HFFc6 (cell line): ENCODE measurements at regions not wholly inside any gene's neighbourhood (a gene's known extent, or its start where the extent isn't known, plus 50 kb on each side); places are given as distances from the start of the nearest gene placed in this dataset.
"Not testable (repeated sequence)": the region's sequence is repeated elsewhere in the genome, so short reads cannot be mapped to it uniquely, and the experiment has no call there.

ENCODE experiments used
- DNase-seq: peaks from one replicate; pipeline ENCODE4 v3.0.0-alpha.2; 2018
- H3K27ac Mint-ChIP-seq: 2 replicates; pipeline ENCODE4 v1.8.0; 2020; ENCODE audit warnings: mild to moderate bottlenecking, mixed read lengths
- H3K27me3 Mint-ChIP-seq: 2 replicates; pipeline ENCODE4 v1.8.0; 2021; ENCODE audit warnings: mild to moderate bottlenecking, moderate library complexity, mixed read lengths; ENCODE audit not compliant: insufficient read depth
- H3K36me3 Mint-ChIP-seq: 2 replicates; pipeline ENCODE4 v1.8.0; 2021; ENCODE audit warnings: low read depth, mixed read lengths
- H3K4me1 Mint-ChIP-seq: 2 replicates; pipeline ENCODE4 v1.8.0; 2020; ENCODE audit warnings: low read depth, mixed read lengths
- H3K4me3 Mint-ChIP-seq: 2 replicates; pipeline ENCODE4 v1.8.0; 2020; ENCODE audit warnings: mild to moderate bottlenecking, moderate library complexity, mixed read lengths
- H3K9me3 Mint-ChIP-seq: 2 replicates; pipeline ENCODE4 v1.8.0; 2020; ENCODE audit warnings: mild to moderate bottlenecking, mixed read lengths
- TF ChIP-seq, protein P1 (sequence below): fragments of 200-600 bp; sonication (generic); IDR thresholded peaks from 2 replicates; pipeline ENCODE4 v1.5.0; 2021; ENCODE audit warnings: antibody characterized with exemption, mild to moderate bottlenecking

DNA sequence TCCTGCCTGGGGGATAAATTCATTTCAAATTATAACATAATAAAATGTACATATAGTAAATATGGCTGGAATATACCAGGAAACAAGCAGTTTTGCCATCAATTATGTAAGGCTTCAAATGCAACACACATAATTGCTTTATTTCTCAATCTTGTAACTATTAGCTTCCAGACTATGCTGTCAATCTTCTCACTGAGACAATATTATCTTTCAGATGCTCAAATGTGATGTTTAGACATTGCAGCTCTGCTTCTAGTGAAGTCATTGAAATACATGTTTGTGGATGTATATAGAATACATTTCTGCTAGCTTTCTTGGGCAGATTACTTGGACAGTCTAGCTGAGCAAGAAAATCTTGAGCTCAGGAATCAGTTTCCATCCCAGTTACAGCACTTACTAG, 454.4 kb downstream of the TDRD3 start:
- Mint-ChIP-seq H3K36me3 (no peaks in the 10 kb centered on the region; the same call in 1 of the 2 replicates), H3K27me3 (no peaks in the 10 kb centered on the region), H3K27ac (no peak overlapping the region), H3K4me1 (no peaks in the 10 kb centered on the region), H3K4me3 (no peak overlapping the region), H3K9me3 (peaks cover 44% of the 10 kb centered on the region)
- TF ChIP-seq, protein P1, sequence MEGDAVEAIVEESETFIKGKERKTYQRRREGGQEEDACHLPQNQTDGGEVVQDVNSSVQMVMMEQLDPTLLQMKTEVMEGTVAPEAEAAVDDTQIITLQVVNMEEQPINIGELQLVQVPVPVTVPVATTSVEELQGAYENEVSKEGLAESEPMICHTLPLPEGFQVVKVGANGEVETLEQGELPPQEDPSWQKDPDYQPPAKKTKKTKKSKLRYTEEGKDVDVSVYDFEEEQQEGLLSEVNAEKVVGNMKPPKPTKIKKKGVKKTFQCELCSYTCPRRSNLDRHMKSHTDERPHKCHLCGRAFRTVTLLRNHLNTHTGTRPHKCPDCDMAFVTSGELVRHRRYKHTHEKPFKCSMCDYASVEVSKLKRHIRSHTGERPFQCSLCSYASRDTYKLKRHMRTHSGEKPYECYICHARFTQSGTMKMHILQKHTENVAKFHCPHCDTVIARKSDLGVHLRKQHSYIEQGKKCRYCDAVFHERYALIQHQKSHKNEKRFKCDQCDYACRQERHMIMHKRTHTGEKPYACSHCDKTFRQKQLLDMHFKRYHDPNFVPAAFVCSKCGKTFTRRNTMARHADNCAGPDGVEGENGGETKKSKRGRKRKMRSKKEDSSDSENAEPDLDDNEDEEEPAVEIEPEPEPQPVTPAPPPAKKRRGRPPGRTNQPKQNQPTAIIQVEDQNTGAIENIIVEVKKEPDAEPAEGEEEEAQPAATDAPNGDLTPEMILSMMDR, result no peak
- DNase-seq, result no peak

DNA sequence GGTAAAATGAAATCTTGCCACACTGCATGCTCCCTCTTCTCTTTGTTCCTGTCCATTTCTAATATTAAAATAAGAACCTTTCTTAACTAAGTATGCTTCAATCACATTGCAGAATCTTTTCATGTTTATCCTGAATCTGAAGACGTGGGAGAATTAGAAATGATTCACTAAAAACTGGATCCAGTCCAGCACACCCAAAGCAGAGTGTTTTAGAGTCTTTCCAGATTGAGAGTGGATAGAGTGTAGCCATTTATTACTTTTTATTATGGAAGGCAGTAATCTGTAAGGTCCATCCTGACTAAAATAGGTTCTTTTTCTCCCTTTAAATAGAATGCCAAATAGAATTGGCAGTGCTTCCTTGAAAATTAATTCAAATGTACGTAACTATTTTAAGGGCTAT, 453.5 kb downstream of the TDRD3 start:
- H3K27ac Mint-ChIP-seq, result no peak overlapping the region
- H3K27me3 Mint-ChIP-seq, result no peaks in the 10 kb centered on the region
- no peaks in the 10 kb centered on the region for H3K4me1 Mint-ChIP-seq
- no peak overlapping the region for H3K4me3 Mint-ChIP-seq
- H3K36me3 Mint-ChIP-seq, result no peaks in the 10 kb centered on the region; the same call in 1 of the 2 replicates
- H3K9me3 Mint-ChIP-seq, result peaks cover 43% of the 10 kb centered on the region
- TF ChIP-seq, protein P1, result no peak
- no peak for DNase-seq

GRCh38 chr13:60838581-60838980, 441.6 kb downstream of the TDRD3 start:
- no peaks in the 10 kb centered on the region for H3K27me3 Mint-ChIP-seq

GRCh38 chr13:60837806-60838205, 440.8 kb downstream of the TDRD3 start:
- DNase-seq, result no peak
- Mint-ChIP-seq H3K9me3 (peaks cover 55% of the 10 kb centered on the region), H3K27ac (no peak overlapping the region), H3K36me3 (no peaks in the 10 kb centered on the region), H3K4me3 (no peak overlapping the region), H3K4me1 (no peaks in the 10 kb centered on the region), H3K27me3 (no peaks in the 10 kb centered on the region)
- TF ChIP-seq, protein P1, result no peak

More at GRCh38 chr13:60838581-60838980, 441.6 kb downstream of the TDRD3 start:
- Mint-ChIP-seq H3K27ac (no peak overlapping the region), H3K9me3 (peaks cover 53% of the 10 kb centered on the region), H3K4me3 (no peak overlapping the region), H3K36me3 (no peaks in the 10 kb centered on the region), H3K4me1 (no peaks in the 10 kb centered on the region)
- no peak for DNase-seq
- TF ChIP-seq, protein P1, result no peak

DNA sequence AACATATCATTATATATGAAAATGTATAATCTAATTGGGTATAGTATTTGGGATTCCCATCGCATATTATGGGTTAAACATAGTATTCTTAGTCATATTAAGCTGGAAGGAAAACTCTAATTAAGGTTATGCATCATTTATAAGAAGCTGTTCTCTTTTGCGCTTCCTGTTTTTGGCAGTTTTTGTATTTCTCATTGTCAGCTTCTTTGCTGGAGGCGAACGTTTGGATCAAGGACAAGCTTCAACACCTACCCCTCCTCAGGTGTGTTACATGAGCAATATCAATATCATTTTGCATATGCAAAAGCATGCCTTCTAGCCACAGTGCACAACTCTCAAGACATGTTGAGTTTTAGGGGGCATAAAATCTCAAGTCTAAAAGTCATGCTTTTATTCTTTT, 439.8 kb downstream of the TDRD3 start:
- H3K27me3 Mint-ChIP-seq, result no peaks in the 10 kb centered on the region; the same call in 1 of the 2 replicates
- no peak overlapping the region for H3K4me3 Mint-ChIP-seq
- H3K36me3 Mint-ChIP-seq, result 0 out of 2 replicates have a peak, but pooled peaks cover 2% of the 10 kb centered on the region
- H3K27ac Mint-ChIP-seq, result no peak overlapping the region
- H3K9me3 Mint-ChIP-seq, result peaks cover 52% of the 10 kb centered on the region
- DNase-seq, result no peak
- TF ChIP-seq, protein P1, result no peak
- H3K4me1 Mint-ChIP-seq, result no peaks in the 10 kb centered on the region

GRCh38 chr13:60811581-60811980, 414.6 kb downstream of the TDRD3 start:
- Mint-ChIP-seq H3K4me1 (no peaks in the 10 kb centered on the region), H3K27ac (no peak overlapping the region), H3K4me3 (no peak overlapping the region), H3K27me3 (no peaks in the 10 kb centered on the region), H3K9me3 (peaks cover 28% of the 10 kb centered on the region), H3K36me3 (no peaks in the 10 kb centered on the region)
- DNase-seq, result no peak
- TF ChIP-seq, protein P1, result no peak

- not testable (repeated sequence) for H3K4me1 Mint-ChIP-seq, H3K4me3 Mint-ChIP-seq
- peaks cover 21% of the 10 kb centered on the region for H3K9me3 Mint-ChIP-seq
Measured at GRCh38 chr13:60805640-60806039, 408.6 kb downstream of the TDRD3 start.

More at GRCh38 chr13:60805640-60806039, 408.6 kb downstream of the TDRD3 start:
- DNase-seq, H3K36me3 Mint-ChIP-seq, H3K27ac Mint-ChIP-seq, H3K27me3 Mint-ChIP-seq: not testable (repeated sequence)
